Kidney epithelial cell (primary cell): ENCODE measurements at regions not wholly inside any gene's neighbourhood (a gene's known extent, or its start where the extent isn't known, plus 50 kb on each side); places are given as distances from the start of the nearest gene placed in this dataset.

Experiments
- DNase-seq: peaks from one replicate; pipeline ENCODE4 v3.0.0-alpha.2; 2010; ENCODE audit warnings: low read depth
- H3K27me3 ChIP-seq: 2 replicates; pipeline ENCODE4 v1.6.0; 2011; ENCODE audit warnings: low read length; ENCODE audit not compliant: control insufficient read depth, insufficient read depth
- H3K36me3 ChIP-seq: 2 replicates; pipeline ENCODE4 v1.5.1; 2011; ENCODE audit warnings: low read length; ENCODE audit not compliant: control insufficient read depth, insufficient read depth
- H3K4me3 ChIP-seq: 2 replicates; pipeline ENCODE4 v1.5.1; 2011; ENCODE audit warnings: low read depth, mild to moderate bottlenecking, control low read depth, low read length
- CTCF ChIP-seq: IDR thresholded peaks from 2 replicates; pipeline ENCODE4 v1.5.1; 2011; ENCODE audit warnings: mild to moderate bottlenecking, moderate library complexity, low read length, control low read depth, inconsistent platforms; ENCODE audit not compliant: insufficient read depth, poor library complexity, severe bottlenecking

GRCh38 chr7:124596881-124597280 lies 168.7 kb downstream of the GPR37 start:
- H3K4me3 ChIP-seq = no peak overlapping the region
- DNase-seq = no peak
- no peaks in the 10 kb centered on the region for H3K27me3 ChIP-seq
- TF ChIP-seq CTCF = no peak
- H3K36me3 ChIP-seq = no peaks in the 10 kb centered on the region

- Histone ChIP-seq H3K27me3 (no peaks in the 10 kb centered on the region), H3K4me3 (no peak overlapping the region), H3K36me3 (no peaks in the 10 kb centered on the region)
- no peak for DNase-seq
- no peak for TF ChIP-seq CTCF
Measured at GRCh38 chr7:124590814-124591213, 174.8 kb downstream of the GPR37 start.

- H3K27me3 ChIP-seq = no peaks in the 10 kb centered on the region
- no peaks in the 10 kb centered on the region for H3K36me3 ChIP-seq
- DNase-seq = no peak
- TF ChIP-seq CTCF = no peak
- H3K4me3 ChIP-seq = no peak overlapping the region
Measured at GRCh38 chr7:124577256-124577655, 188.3 kb downstream of the GPR37 start.

- DNase-seq = no peak
Measured at GRCh38 chr7:124575176-124575575, 190.4 kb downstream of the GPR37 start.

GRCh38 chr7:124570558-124570957 lies 195.0 kb downstream of the GPR37 start:
- H3K4me3 ChIP-seq = no peak overlapping the region
- DNase-seq = no peak
- TF ChIP-seq CTCF = no peak
- no peaks in the 10 kb centered on the region for H3K27me3 ChIP-seq
- H3K36me3 ChIP-seq = no peaks in the 10 kb centered on the region

More at GRCh38 chr7:124575176-124575575, 190.4 kb downstream of the GPR37 start:
- no peaks in the 10 kb centered on the region for H3K36me3 ChIP-seq
- TF ChIP-seq CTCF = no peak
- no peak overlapping the region for H3K4me3 ChIP-seq
- no peaks in the 10 kb centered on the region for H3K27me3 ChIP-seq

- Histone ChIP-seq H3K4me3 (no peak overlapping the region), H3K36me3 (no peaks in the 10 kb centered on the region), H3K27me3 (no peaks in the 10 kb centered on the region)
- DNase-seq = no peak
- TF ChIP-seq CTCF = no peak
Measured at GRCh38 chr7:124566583-124566982, 199.0 kb downstream of the GPR37 start.
